Left lung (tissue), 4 donors: ENCODE measurements at regions not wholly inside any gene's neighbourhood (a gene's known extent, or its start where the extent isn't known, plus 50 kb on each side); places are given as distances from the start of the nearest gene placed in this dataset.

Source experiments
- ATAC-seq: fragments of 200-7000 bp; cut with Tn5 transposase; one replicate; pipeline ENCODE4 v1.9.1; 2020; ENCODE audit warnings: moderate library complexity
- DNase-seq, 4 donors: peaks; one replicate each; pipeline ENCODE4 v3.0.0-alpha.2; 2013 to 2020
- H3K27ac ChIP-seq, 2 donors: fragments of 200-600 bp; sonication (generic) in 1 of 2; one replicate each; pipeline versions ENCODE4 v1.5.0 to v1.8.0; 2020 to 2021
- H3K27me3 ChIP-seq, 2 donors: fragments of 200-600 bp; sonication (generic) in 1 of 2; one replicate each; pipeline versions ENCODE4 v1.5.0 to v1.8.0; 2020 to 2021
- H3K36me3 ChIP-seq, 2 donors: fragments of 200-600 bp; sonication (generic) in 1 of 2; one replicate each; pipeline versions ENCODE4 v1.5.0 to v1.8.0; 2020 to 2021
- H3K4me1 ChIP-seq, 2 donors: fragments of 200-600 bp; one replicate each; pipeline ENCODE4 v1.8.0; 2021
- H3K4me3 ChIP-seq, 2 donors: fragments of 200-600 bp; sonication (generic) in 1 of 2; one replicate each; pipeline versions ENCODE4 v1.5.0 to v1.8.0; 2020 to 2021; ENCODE audit warnings: mild to moderate bottlenecking in 1 of 2
- H3K9me3 ChIP-seq, 2 donors: fragments of 200-600 bp; sonication (generic) in 1 of 2; one replicate each; pipeline versions ENCODE4 v1.5.0 to v1.8.0; 2020 to 2021
- CTCF ChIP-seq, 2 donors: fragments of 200-600 bp; sonication (generic) in 1 of 2; IDR thresholded peaks; one replicate each; pipeline versions ENCODE4 v1.5.0 to v1.8.0; 2021; ENCODE audit warnings: antibody characterized with exemption in 2 of 2
- intact Hi-C, 2 donors: fragments of 100-400 bp; cut with DNase I; formaldehyde crosslinking; loops; one replicate each; pipeline versions ENCODE4 v1.11.2 to v1.14.2; 2022
- donor health status: DM: no; HTN: yes; CAD: no.
- donor health status: DM: no; HTN: no; CAD: no.

- no peaks in the 10 kb centered on the region for H3K27me3 ChIP-seq
- H3K4me1 ChIP-seq, result no peaks in the 10 kb centered on the region
- no peak for TF ChIP-seq CTCF (IDR thresholded peaks at IDR 0.05)
- H3K36me3 ChIP-seq, result no peaks in the 10 kb centered on the region
- no peak overlapping the region for H3K27ac ChIP-seq
- H3K4me3 ChIP-seq, result no peak overlapping the region
- no peaks in the 10 kb centered on the region for H3K9me3 ChIP-seq
- no peak for DNase-seq
- ATAC-seq, result no peak
- intact Hi-C loops, result no loop called here
These were observed 170.6 kb downstream of the IBTK start for GRCh38 chr6:82076916-82077315.

GRCh38 chr6:82074556-82074955, 173.0 kb downstream of the IBTK start:
- no peaks in the 10 kb centered on the region for H3K4me1 ChIP-seq
- intact Hi-C loops, result no loop called here
- DNase-seq, result no peak
- no peaks in the 10 kb centered on the region for H3K27me3 ChIP-seq
- no peak for ATAC-seq
- TF ChIP-seq CTCF (IDR thresholded peaks at IDR 0.05), result no peak
- H3K9me3 ChIP-seq, result no peaks in the 10 kb centered on the region
- H3K4me3 ChIP-seq, result no peak overlapping the region
- no peak overlapping the region for H3K27ac ChIP-seq
- no peaks in the 10 kb centered on the region for H3K36me3 ChIP-seq

GRCh38 chr6:82073484-82073883, 174.1 kb downstream of the IBTK start:
- DNase-seq (no peak), ATAC-seq (no peak)
- Histone ChIP-seq H3K27me3 (no peaks in the 10 kb centered on the region), H3K4me3 (no peak overlapping the region), H3K4me1 (no peaks in the 10 kb centered on the region), H3K9me3 (no peaks in the 10 kb centered on the region), H3K27ac (no peak overlapping the region), H3K36me3 (no peaks in the 10 kb centered on the region)
- no peak for TF ChIP-seq CTCF (IDR thresholded peaks at IDR 0.05)
- intact Hi-C loops, result no loop called here

GRCh38 chr6:82072751-82073150, 174.8 kb downstream of the IBTK start:
- no peaks in the 10 kb centered on the region for H3K36me3 ChIP-seq

GRCh38 chr6:82072121-82072521, 175.4 kb downstream of the IBTK start:
- Histone ChIP-seq H3K4me1 (no peaks in the 10 kb centered on the region), H3K4me3 (no peak overlapping the region), H3K27me3 (no peaks in the 10 kb centered on the region), H3K36me3 (no peaks in the 10 kb centered on the region), H3K27ac (no peak overlapping the region), H3K9me3 (no peaks in the 10 kb centered on the region)
- no peak for TF ChIP-seq CTCF (IDR thresholded peaks at IDR 0.05)
- no peak for DNase-seq
- intact Hi-C loops, result no loop called here
- ATAC-seq, result no peak

More at GRCh38 chr6:82072751-82073150, 174.8 kb downstream of the IBTK start:
- DNase-seq (no peak), ATAC-seq (no peak)
- Histone ChIP-seq H3K27ac (no peak overlapping the region), H3K4me1 (no peaks in the 10 kb centered on the region), H3K4me3 (no peak overlapping the region), H3K27me3 (no peaks in the 10 kb centered on the region), H3K9me3 (no peaks in the 10 kb centered on the region)
- intact Hi-C loops, result no loop called here
- no peak for TF ChIP-seq CTCF (IDR thresholded peaks at IDR 0.05)
